OCI-LY7 (cell line): ENCODE measurements at regions not wholly inside any gene's neighbourhood (a gene's known extent, or its start where the extent isn't known, plus 50 kb on each side); places are given as distances from the start of the nearest gene placed in this dataset.

ENCODE experiments used
- BruUV-seq: library from RNA; stranded (reverse); fragments of 400-500 nt; replicated peaks from 2 replicates; lab custom pipeline; 2021; lab: Mats Ljungman, UMichigan
- CTCF ChIA-PET: fragments of 300-600 bp; sonication (Branson Sonifier 250); formaldehyde crosslinking; loops from one replicate; lab custom pipeline; 2022; ENCODE audit warnings: antibody characterized with exemption; ENCODE audit not compliant: unreplicated experiment; lab: Charles Lee
- POLR2A ChIA-PET: fragments of 300-600 bp; sonication (Branson Sonifier 250); formaldehyde crosslinking; loops from one replicate; lab custom pipeline; 2022; ENCODE audit warnings: antibody characterized with exemption; lab: Charles Lee
- DNase-seq: peaks from one replicate; pipeline ENCODE4 v3.0.0-alpha.2; 2015; ENCODE audit warnings: low spot score
- H2AFZ ChIP-seq: fragments of 200-600 bp; sonication (generic), shearing (Covaris generic); 2 replicates; pipeline ENCODE4 v1.6.1; 2014; ENCODE audit warnings: mild to moderate bottlenecking, antibody characterized with exemption, low read length, moderate library complexity
- H3K27ac ChIP-seq: fragments of 200-600 bp; sonication (generic); 2 replicates; pipeline ENCODE4 v1.5.1; 2014; ENCODE audit warnings: mixed run types, low read depth, mild to moderate bottlenecking, moderate library complexity, low read length, inconsistent platforms; ENCODE audit not compliant: poor library complexity, severe bottlenecking
- H3K36me3 ChIP-seq: fragments of 200-600 bp; sonication (generic); 2 replicates; pipeline ENCODE4 v1.6.1; 2014; ENCODE audit warnings: mild to moderate bottlenecking, antibody characterized with exemption, low read length, moderate library complexity, mixed read lengths; ENCODE audit not compliant: insufficient read depth
- H3K4me1 ChIP-seq: fragments of 200-600 bp; sonication (generic); 2 replicates; pipeline ENCODE4 v1.5.1; 2014; ENCODE audit warnings: mild to moderate bottlenecking, low read length; ENCODE audit not compliant: insufficient read depth, poor library complexity, severe bottlenecking
- H3K4me2 ChIP-seq: fragments of 200-600 bp; sonication (generic); 2 replicates; pipeline ENCODE4 v1.6.1; 2014; ENCODE audit warnings: mild to moderate bottlenecking, low read length
- H3K4me3 ChIP-seq: fragments of 200-600 bp; sonication (generic); 2 replicates; pipeline ENCODE4 v1.5.1; 2014; ENCODE audit warnings: mild to moderate bottlenecking, low read depth, low read length; ENCODE audit not compliant: poor library complexity, severe bottlenecking
- H3K79me2 ChIP-seq: fragments of 200-600 bp; sonication (generic); 2 replicates; pipeline ENCODE4 v1.6.1; 2016; ENCODE audit warnings: low read depth, mild to moderate bottlenecking, low read length, moderate library complexity, mixed read lengths; ENCODE audit not compliant: insufficient read depth
- H3K9me2 ChIP-seq: fragments of 200-600 bp; sonication (generic); 2 replicates; pipeline ENCODE4 v1.6.1; 2016; ENCODE audit warnings: mild to moderate bottlenecking, low read length, mixed read lengths; ENCODE audit not compliant: insufficient read depth
- H3K9me3 ChIP-seq: fragments of 200-600 bp; sonication (generic); 2 replicates; pipeline ENCODE4 v1.6.1; 2014; ENCODE audit warnings: mild to moderate bottlenecking, mixed run types, low read length, mixed read lengths
- H4K20me1 ChIP-seq: fragments of 200-600 bp; sonication (generic); 2 replicates; pipeline ENCODE4 v1.6.1; 2014; ENCODE audit warnings: mild to moderate bottlenecking, antibody characterized with exemption, low read length, moderate library complexity, mixed read lengths; ENCODE audit not compliant: insufficient read depth
- CTCF ChIP-seq: fragments of 200-600 bp; sonication (generic); conservative IDR thresholded peaks from 2 replicates; pipeline ENCODE4 v1.5.1; 2014; ENCODE audit warnings: mild to moderate bottlenecking, antibody characterized with exemption, low read length, moderate library complexity, mixed read lengths
- EZH2phosphoT487 ChIP-seq: fragments of 200-600 bp; sonication (generic); IDR thresholded peaks from 2 replicates; pipeline ENCODE4 v1.6.1; 2018; ENCODE audit warnings: low read depth, borderline replicate concordance, mild to moderate bottlenecking, mixed run types, antibody characterized with exemption, low read length, moderate library complexity, mixed read lengths
- intact Hi-C: fragments of 100-400 bp; cut with micrococcal nuclease; formaldehyde crosslinking; loops from one replicate; pipeline ENCODE4 v1.10.0; 2022; ENCODE audit not compliant: unreplicated experiment

GRCh38 chr3:3366386-3366785, 186.9 kb upstream of the CRBN start:
- no TSS peak for BruUV-seq
- intact Hi-C loops = no loop called here

GRCh38 chr3:3365716-3366115, 186.2 kb upstream of the CRBN start:
- no peaks in the 10 kb centered on the region for H3K36me3 ChIP-seq
- no peaks in the 10 kb centered on the region for H3K9me2 ChIP-seq
- no peak overlapping the region for H3K4me2 ChIP-seq
- H4K20me1 ChIP-seq = no peaks in the 10 kb centered on the region
- H3K4me1 ChIP-seq = no peaks in the 10 kb centered on the region
- no peak for DNase-seq
- H3K4me3 ChIP-seq = no peak overlapping the region
- no peaks in the 10 kb centered on the region for H3K9me3 ChIP-seq
- TF ChIP-seq CTCF (no peak), EZH2phosphoT487 (no peak)
- no peak overlapping the region for H2AFZ ChIP-seq
- no TSS peak for BruUV-seq
- POLR2A ChIA-PET = no interaction called here
- intact Hi-C loops = no loop called here
- H3K79me2 ChIP-seq = no peaks in the 10 kb centered on the region
- H3K27ac ChIP-seq = no peak overlapping the region
- CTCF ChIA-PET = interaction anchor here (1.0 kb wide), 1 partner anchor 12 kb away, joined by 3 read pairs; no protein-coding TSS in a partner anchor

More at GRCh38 chr3:3366386-3366785, 186.9 kb upstream of the CRBN start:
- TF ChIP-seq CTCF = no peak
- no peak for TF ChIP-seq EZH2phosphoT487
- H3K79me2 ChIP-seq = no peaks in the 10 kb centered on the region
- no peaks in the 10 kb centered on the region for H4K20me1 ChIP-seq
- H3K4me1 ChIP-seq = no peaks in the 10 kb centered on the region
- no peak overlapping the region for H3K4me3 ChIP-seq
- ChIA-PET POLR2A (no interaction called here), CTCF (interaction anchor here (1.0 kb wide), 1 partner anchor 12 kb away, joined by 3 read pairs; no protein-coding TSS in a partner anchor)
- no peaks in the 10 kb centered on the region for H3K9me2 ChIP-seq
- H3K9me3 ChIP-seq = no peaks in the 10 kb centered on the region
- no peak overlapping the region for H3K4me2 ChIP-seq
- no peak overlapping the region for H3K27ac ChIP-seq
- DNase-seq = no peak
- no peak overlapping the region for H2AFZ ChIP-seq
- no peaks in the 10 kb centered on the region for H3K36me3 ChIP-seq

DNA sequence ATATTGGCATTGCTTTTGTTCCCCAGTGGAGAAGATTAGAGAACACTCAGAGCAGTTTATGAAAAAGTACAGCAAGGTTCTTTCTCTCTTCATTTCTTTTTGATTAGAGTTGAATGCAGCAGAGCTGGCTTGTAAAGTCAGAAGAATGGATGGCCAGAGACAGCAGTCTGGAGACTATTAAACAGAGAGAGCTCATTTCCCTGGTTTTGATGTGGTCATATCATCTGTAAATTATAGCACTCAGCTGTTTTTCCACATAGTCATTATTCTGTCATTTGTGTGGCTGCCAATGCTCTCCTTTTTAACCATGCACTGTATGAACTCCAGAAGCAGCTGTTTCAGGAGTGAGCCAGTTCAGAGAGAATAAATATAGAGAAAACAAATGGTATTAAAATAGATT, 177.4 kb upstream of the CRBN start:
- no TSS peak for BruUV-seq
- intact Hi-C loops = no loop called here
- POLR2A ChIA-PET = no interaction called here

More for the DNA sequence above, 177.4 kb upstream of the CRBN start:
- CTCF ChIA-PET = no interaction called here
- TF ChIP-seq CTCF (no peak), EZH2phosphoT487 (no peak)
- H4K20me1 ChIP-seq = no peaks in the 10 kb centered on the region
- H3K36me3 ChIP-seq = no peaks in the 10 kb centered on the region
- H3K9me2 ChIP-seq = no peaks in the 10 kb centered on the region
- no peak for DNase-seq
- H3K4me2 ChIP-seq = no peak overlapping the region
- H3K27ac ChIP-seq = no peak overlapping the region
- H2AFZ ChIP-seq = no peak overlapping the region
- no peaks in the 10 kb centered on the region for H3K79me2 ChIP-seq
- no peak overlapping the region for H3K4me3 ChIP-seq
- no peaks in the 10 kb centered on the region for H3K9me3 ChIP-seq
- no peaks in the 10 kb centered on the region for H3K4me1 ChIP-seq
